Vagina (tissue), 2 donors: ENCODE measurements at regions not wholly inside any gene's neighbourhood (a gene's known extent, or its start where the extent isn't known, plus 50 kb on each side); places are given as distances from the start of the nearest gene placed in this dataset.
"Not testable (repeated sequence)": the region's sequence is repeated elsewhere in the genome, so short reads cannot be mapped to it uniquely, and the experiment has no call there.

Experiments used
- DNase-seq, 2 donors: peaks; one replicate each; pipeline ENCODE4 v3.0.0-alpha.2; 2017; ENCODE audit errors: extremely low spot score in 2 of 2
- H3K27ac ChIP-seq: fragments of 200-600 bp; sonication (generic); one replicate; pipeline ENCODE4 v1.5.1; 2019
- H3K27me3 ChIP-seq: fragments of 200-600 bp; sonication (generic); one replicate; pipeline ENCODE4 v1.5.1; 2019
- H3K36me3 ChIP-seq, 2 donors: fragments of 200-600 bp; sonication (generic); one replicate each; pipeline ENCODE4 v1.5.1; 2017 to 2019
- H3K4me1 ChIP-seq: fragments of 200-600 bp; sonication (generic); one replicate; pipeline ENCODE4 v1.5.1; 2019
- H3K4me3 ChIP-seq, 2 donors: fragments of 200-600 bp; sonication (generic); 1 replicate in 1 of 2; 2 replicates in 1 of 2; pipeline ENCODE4 v1.5.1; 2016 to 2019
- H3K9me3 ChIP-seq: fragments of 200-600 bp; sonication (generic); one replicate; pipeline ENCODE4 v1.5.1; 2019
- CTCF ChIP-seq, 3 experiments: fragments of 450-650 bp in 2 of 3; fragments of 200-600 bp in 1 of 3; sonication (generic) in 1 of 3; IDR thresholded peaks; one replicate each; pipeline ENCODE4 v1.5.1; 2017 to 2019; ENCODE audit warnings: antibody characterized with exemption in 3 of 3, mild to moderate bottlenecking in 2 of 3, moderate library complexity in 2 of 3
- POLR2A ChIP-seq, 2 donors: fragments of 450-650 bp; IDR thresholded peaks; one replicate each; pipeline ENCODE4 v1.6.1; 2017; ENCODE audit warnings: antibody characterized with exemption in 2 of 2, mild to moderate bottlenecking in 2 of 2, moderate library complexity in 2 of 2
- POLR2AphosphoS5 ChIP-seq, 2 donors: sonication (generic); formaldehyde crosslinking; IDR thresholded peaks; one replicate each; pipeline ENCODE4 v1.9.0; 2017; ENCODE audit warnings: antibody characterized with exemption in 2 of 2, mild to moderate bottlenecking in 2 of 2, low read depth in 1 of 2; ENCODE audit not compliant: insufficient read depth in 1 of 2
- intact Hi-C: fragments of 100-400 bp; cut with DNase I; formaldehyde crosslinking; loops from one replicate; pipeline ENCODE4 v1.15.1; 2023

GRCh38 chr7:57203161-57203791 is 71.0 kb upstream of the ZNF479 start:
- Histone ChIP-seq H3K9me3 (peaks cover 5% of the 10 kb centered on the region), H3K27ac (no peak overlapping the region), H3K4me3 (no peak overlapping the region), H3K36me3 (no peaks in the 10 kb centered on the region), H3K27me3 (no peaks in the 10 kb centered on the region), H3K4me1 (no peaks in the 10 kb centered on the region)
- TF ChIP-seq POLR2A (IDR thresholded peaks at IDR 0.05) (no peak), POLR2AphosphoS5 (IDR thresholded peaks at IDR 0.05; ENCODE audit: insufficient read depth in 1 of 2, low read depth in 1 of 2) (no peak), CTCF (IDR thresholded peaks at IDR 0.05) (no peak)
- no peak for DNase-seq
- intact Hi-C loops, result no loop called here

- intact Hi-C loops, H3K36me3 ChIP-seq, DNase-seq, H3K4me3 ChIP-seq, H3K27me3 ChIP-seq, H3K9me3 ChIP-seq, H3K4me1 ChIP-seq, H3K27ac ChIP-seq: not testable (repeated sequence)
Measured at GRCh38 chr7:57203858-57204257, 71.6 kb upstream of the ZNF479 start.

GRCh38 chr7:57204411-57204811 is 72.2 kb upstream of the ZNF479 start:
- Histone ChIP-seq H3K36me3 (no peaks in the 10 kb centered on the region), H3K27me3 (no peaks in the 10 kb centered on the region), H3K4me1 (no peaks in the 10 kb centered on the region), H3K9me3 (peaks cover 5% of the 10 kb centered on the region), H3K27ac (no peak overlapping the region), H3K4me3 (no peak overlapping the region)
- DNase-seq, result no peak
- intact Hi-C loops, result no loop called here
- TF ChIP-seq CTCF (IDR thresholded peaks at IDR 0.05), result no peak
- no peak for TF ChIP-seq POLR2AphosphoS5 (IDR thresholded peaks at IDR 0.05; ENCODE audit: insufficient read depth in 1 of 2, low read depth in 1 of 2)
- TF ChIP-seq POLR2A (IDR thresholded peaks at IDR 0.05), result no peak

GRCh38 chr7:57205000-57205399 is 72.8 kb upstream of the ZNF479 start:
- Histone ChIP-seq H3K27me3 (no peaks in the 10 kb centered on the region), H3K4me3 (no peak overlapping the region), H3K9me3 (peaks cover 5% of the 10 kb centered on the region), H3K36me3 (no peaks in the 10 kb centered on the region), H3K4me1 (no peaks in the 10 kb centered on the region), H3K27ac (no peak overlapping the region)
- intact Hi-C loops, result no loop called here
- TF ChIP-seq POLR2AphosphoS5 (IDR thresholded peaks at IDR 0.05; ENCODE audit: insufficient read depth in 1 of 2, low read depth in 1 of 2) (no peak), CTCF (IDR thresholded peaks at IDR 0.05) (no peak), POLR2A (IDR thresholded peaks at IDR 0.05) (no peak)
- DNase-seq, result no peak

GRCh38 chr7:57207836-57208235 is 75.6 kb upstream of the ZNF479 start:
- peaks cover 5% of the 10 kb centered on the region for H3K9me3 ChIP-seq
- TF ChIP-seq POLR2AphosphoS5 (IDR thresholded peaks at IDR 0.05; ENCODE audit: insufficient read depth in 1 of 2, low read depth in 1 of 2), result no peak
- H3K36me3 ChIP-seq, result no peaks in the 10 kb centered on the region
- H3K27ac ChIP-seq, result no peak overlapping the region
- H3K27me3 ChIP-seq, result no peaks in the 10 kb centered on the region
- no peak for DNase-seq
- H3K4me1 ChIP-seq, result no peaks in the 10 kb centered on the region
- H3K4me3 ChIP-seq, result no peak overlapping the region
- intact Hi-C loops, result no loop called here

- no peak for DNase-seq
- H3K27me3 ChIP-seq, result no peaks in the 10 kb centered on the region
- no peaks in the 10 kb centered on the region for H3K4me1 ChIP-seq
- no peak overlapping the region for H3K4me3 ChIP-seq
- intact Hi-C loops, result no loop called here
- H3K9me3 ChIP-seq, result no peaks in the 10 kb centered on the region
- no peak for TF ChIP-seq POLR2A (IDR thresholded peaks at IDR 0.05)
- TF ChIP-seq CTCF (IDR thresholded peaks at IDR 0.05), result no peak
- no peak for TF ChIP-seq POLR2AphosphoS5 (IDR thresholded peaks at IDR 0.05; ENCODE audit: insufficient read depth in 1 of 2, low read depth in 1 of 2)
- H3K27ac ChIP-seq, result no peak overlapping the region
- no peaks in the 10 kb centered on the region for H3K36me3 ChIP-seq
Measured at GRCh38 chr7:57210212-57210611, 78.0 kb upstream of the ZNF479 start.
